OCI-M1 (cell line): ENCODE measurements at regions not wholly inside any gene's neighbourhood (a gene's known extent, or its start where the extent isn't known, plus 50 kb on each side); places are given as distances from the start of the nearest gene placed in this dataset.
A peak's percentile ranks its signal among the peaks of the same experiment; 100 is the strongest.

ENCODE experiments used
- DNase-seq: peaks from one replicate; lab custom pipeline; 2025; lab: John Stamatoyannopoulos, UW

- no peak for DNase-seq
Observed at GRCh38 chr4:23085249-23085568, 392.5 kb downstream of the GBA3 start.

- no peak for DNase-seq
Observed at GRCh38 chr4:23084559-23085248, 392.0 kb downstream of the GBA3 start.

GRCh38 chr4:23083391-23083790, 390.7 kb downstream of the GBA3 start:
- no peak for DNase-seq

DNA sequence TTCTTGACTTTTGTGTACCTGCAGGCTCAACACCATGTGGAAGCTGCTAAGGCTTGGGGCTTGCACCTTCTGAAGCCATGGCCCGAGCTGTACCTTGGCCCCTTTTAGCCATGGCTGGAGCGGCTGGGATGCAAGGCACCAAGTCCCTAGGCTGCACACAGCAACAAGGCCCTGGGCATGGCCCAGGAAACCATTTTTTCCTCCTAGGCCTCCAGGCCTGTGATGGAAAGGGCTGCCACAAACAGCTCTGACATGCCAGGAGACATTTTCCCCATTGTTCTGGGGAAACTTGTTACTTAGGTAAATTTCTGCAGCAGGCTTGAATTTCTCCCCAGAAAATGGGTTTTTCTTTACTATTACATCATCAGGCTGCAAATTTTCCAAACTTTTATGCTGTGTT, 387.4 kb downstream of the GBA3 start:
- DNase-seq, result peak; percentile 10

DNA sequence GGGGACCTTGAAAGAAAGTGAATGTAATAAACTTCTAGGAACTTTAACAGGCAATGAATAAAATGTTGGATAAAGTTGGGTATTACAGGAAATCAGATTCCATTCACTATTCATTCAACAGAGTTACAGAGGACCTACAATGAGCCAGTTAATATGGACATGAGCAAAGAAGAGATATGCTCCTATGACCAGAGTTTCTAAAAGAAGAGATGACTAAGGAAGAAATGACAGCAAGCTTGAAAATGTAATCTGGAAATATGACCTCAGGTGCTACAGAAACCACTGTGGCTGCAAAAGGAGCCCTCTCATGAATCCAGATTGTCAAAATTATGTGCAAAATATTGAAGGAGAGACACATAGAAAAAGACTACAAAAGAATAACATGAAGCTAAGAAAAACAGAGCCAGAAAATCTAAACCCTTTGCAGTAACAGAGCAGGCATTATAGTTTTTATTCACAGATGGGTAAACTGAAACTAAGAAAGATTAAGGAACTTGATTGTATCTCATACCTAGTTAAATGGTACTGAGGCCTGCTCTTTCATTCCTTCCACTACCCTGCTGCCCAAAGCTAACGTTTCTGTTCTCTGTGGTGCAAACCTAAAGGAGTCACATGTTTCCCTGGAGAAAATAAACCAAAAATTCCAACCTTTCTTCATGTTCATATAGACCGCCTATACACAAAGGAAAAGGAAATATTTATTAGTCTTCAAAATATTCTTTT, 378.3 kb downstream of the GBA3 start:
- peak; percentile 24 for DNase-seq

GRCh38 chr4:23068756-23069155, 376.0 kb downstream of the GBA3 start:
- DNase-seq, result no peak

- DNase-seq, result no peak
Observed at GRCh38 chr4:23068287-23068686, 375.6 kb downstream of the GBA3 start.

- no peak for DNase-seq
Observed at GRCh38 chr4:23062188-23062587, 369.5 kb downstream of the GBA3 start.

DNA sequence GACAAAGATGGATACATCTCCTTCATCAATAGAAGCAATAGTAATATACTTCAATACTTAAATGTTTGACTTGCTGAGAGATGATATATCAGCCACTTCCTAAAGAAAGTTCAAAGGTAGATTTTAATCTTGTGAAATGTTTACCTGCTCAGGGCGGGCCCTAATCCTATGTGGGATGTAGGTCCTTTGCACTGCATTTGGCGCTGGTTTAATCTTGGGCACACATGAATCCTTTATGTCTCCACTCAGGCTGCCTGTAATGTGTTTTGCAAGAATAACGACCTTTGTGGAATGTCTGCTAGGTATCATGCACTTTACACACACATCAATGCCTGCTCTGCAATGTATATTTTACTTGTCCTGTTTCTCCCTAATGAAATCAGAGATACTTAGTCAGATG, 368.7 kb downstream of the GBA3 start:
- DNase-seq, result no peak

DNA sequence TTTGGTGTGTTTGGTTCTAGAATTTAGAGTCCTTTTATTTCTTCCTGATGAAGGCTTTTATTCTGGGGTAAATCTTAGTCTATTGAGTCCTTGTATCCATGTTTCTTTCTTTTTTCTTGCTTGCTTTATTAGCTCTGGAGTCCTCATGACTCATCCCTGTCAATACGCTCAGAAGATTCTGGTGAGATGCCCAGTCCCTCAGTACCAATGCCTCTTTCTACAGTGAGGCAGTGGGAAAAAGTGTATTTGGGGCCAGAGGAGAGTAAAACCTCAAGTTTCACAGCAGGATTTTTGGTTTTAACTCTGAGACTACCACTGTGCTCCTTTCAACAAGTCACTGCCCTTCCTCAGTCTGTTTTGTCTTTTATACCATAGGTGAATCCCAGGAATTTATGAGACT, 368.0 kb downstream of the GBA3 start:
- no peak for DNase-seq

DNA sequence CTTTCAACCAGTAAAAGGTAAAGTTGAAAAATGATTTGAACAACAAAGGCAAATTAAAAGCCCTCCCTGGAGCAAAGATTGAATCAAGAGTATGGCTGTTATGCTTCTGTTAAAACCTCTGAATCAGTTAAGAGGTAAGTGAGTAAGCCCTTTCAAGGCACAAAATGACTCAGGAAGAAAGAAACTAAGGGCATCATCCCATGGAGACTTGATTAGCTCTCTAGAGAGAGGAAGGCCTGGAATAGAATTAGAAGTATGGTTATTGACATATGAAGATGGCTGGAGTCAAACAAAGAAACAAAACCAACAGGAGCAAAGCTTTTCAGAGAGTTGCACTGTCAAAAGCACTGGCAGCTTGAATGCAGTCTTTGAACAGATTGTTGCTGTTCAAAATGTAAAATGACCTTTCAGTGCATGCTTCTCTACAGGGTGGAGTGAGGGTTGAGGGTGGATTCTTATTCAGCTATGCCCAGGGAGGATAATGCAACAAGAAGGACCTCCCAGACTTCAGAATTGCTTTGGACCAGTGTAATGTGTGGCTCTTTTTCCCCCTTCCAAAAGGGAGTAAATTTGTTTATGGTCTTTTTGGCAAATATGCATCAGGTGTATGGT, 365.5 kb downstream of the GBA3 start:
- peak; percentile 3 for DNase-seq

DNA sequence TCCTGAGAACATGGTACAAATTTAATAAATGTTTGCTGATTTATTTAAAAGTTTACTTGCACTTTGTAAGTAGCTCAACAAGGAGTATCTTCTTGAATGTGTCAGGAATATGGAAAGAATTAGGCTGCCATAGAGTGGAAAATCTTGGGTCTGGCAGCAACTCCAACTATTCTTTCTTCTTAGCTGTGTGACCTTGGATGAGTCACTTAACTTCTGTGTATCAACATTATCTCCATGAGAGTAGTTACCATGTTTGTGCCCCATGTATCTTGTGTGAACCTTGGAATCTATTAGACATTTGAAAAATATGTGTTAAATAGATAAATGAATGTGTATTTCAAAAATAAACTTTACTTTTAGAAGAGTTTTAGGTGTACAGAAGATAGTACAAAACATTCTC, 348.8 kb downstream of the GBA3 start:
- no peak for DNase-seq

DNA sequence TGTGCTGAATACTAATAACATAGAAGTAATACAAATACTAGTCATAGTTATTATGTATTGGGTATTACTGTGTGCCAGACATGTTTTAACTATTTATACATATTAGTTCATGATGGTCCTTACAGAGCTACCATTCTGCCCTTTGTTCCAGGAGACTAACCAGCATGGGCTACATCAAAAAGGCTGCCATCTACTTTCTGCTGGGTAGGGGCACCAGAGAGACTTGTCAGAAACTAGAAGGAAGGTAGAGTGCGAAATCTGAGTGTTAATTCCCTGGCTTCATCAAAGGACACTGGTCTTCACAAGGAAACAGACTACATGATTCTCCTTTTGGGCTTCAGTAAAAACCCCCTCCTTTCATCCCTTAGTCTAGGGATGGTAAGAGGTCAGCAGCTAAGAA, 347.8 kb downstream of the GBA3 start:
- DNase-seq, result no peak

- peak; percentile 17 for DNase-seq
Observed at GRCh38 chr4:23039818-23040217, 347.1 kb downstream of the GBA3 start.

GRCh38 chr4:23038626-23039491, 346.1 kb downstream of the GBA3 start:
- peak; percentile 18 for DNase-seq

DNA sequence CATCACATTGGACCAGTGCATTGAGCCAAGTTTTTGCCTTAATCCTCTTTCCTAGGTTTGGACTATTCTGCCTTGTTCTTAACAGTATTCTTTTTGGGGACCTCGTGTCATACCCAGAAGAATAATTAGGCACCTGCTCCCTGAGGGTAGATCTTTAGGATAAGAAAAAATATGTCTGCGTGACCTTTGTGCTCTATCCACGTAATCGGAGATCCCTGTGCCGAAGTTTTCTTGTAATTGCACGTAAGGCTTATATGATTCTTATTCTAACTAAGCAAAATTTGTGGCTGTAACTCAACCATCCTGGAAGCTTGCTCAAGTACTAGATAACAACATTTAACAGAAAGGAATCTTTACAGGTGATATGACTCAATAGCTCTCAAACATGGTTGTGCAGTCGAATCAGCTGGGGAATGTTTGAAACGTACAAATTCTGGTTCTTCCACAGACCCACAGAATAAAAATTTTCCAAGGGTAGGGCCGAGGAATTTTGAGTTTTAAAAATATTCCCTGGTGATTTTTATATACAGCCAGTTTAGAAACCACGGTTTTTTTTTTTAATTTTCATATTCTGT, 344.3 kb downstream of the GBA3 start:
- no peak for DNase-seq

DNA sequence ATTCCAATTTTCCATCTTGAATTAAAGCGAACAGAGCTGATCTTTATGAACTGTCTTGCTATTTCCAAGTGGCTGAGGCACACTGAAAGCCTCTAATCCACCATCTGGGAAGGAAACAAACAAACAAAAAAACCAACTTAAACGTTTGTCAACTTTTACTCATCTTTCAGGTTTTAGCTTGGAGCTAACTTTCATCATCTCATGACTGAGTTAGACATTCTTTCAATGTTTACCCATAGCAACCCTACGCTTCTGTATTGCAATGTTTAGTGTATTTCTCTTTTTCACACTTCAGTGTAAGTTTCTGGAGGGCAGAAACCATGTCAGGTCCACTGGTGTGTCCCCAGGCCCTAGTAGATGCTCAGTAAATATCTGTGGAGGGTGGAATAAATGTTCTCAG, 343.8 kb downstream of the GBA3 start:
- DNase-seq, result no peak

DNA sequence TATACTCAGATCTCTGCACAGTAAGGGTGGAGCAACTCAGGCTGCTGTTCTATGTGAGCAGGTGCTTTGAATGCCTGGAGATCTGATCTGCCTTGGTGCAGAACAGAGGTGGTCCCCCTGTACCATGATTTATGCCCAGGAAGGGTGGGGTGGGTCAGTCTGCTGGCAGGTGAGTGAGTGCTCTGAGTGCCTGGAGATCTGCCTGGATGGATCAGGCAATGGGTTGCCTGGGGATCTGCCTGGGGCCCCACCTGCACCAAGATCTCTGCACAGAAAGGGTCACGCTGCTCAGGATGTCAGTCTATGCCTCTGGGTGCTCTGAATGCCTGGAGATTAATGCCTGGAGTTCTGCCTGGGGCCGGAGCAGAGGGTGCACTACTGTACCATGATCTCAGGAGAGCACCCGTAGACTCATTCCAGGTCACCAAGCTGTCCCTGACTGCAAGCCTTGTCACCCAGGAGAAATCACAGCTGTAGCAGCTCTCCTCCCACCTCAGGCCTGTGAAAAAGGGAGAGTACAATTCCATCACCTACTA, 342.9 kb downstream of the GBA3 start:
- DNase-seq, result no peak

DNA sequence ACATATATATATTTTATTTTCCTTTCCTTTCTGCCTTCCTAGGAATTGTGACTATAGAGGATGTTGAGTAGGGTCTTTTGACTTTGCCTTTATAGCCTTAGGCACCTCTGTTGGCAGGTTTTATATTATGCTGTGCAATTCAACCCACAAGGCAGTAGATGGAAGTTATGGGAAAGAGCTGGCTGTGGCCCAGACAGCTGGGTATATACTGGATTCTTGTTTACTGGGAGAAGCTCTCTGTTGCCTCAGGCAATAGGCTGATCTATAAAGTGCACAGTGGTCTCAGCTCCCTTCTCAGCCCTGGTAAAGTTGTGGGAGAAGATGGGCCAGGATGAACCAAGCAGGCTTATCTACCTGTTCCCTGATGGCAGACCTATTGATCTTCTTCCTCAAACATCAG, 342.0 kb downstream of the GBA3 start:
- no peak for DNase-seq

DNA sequence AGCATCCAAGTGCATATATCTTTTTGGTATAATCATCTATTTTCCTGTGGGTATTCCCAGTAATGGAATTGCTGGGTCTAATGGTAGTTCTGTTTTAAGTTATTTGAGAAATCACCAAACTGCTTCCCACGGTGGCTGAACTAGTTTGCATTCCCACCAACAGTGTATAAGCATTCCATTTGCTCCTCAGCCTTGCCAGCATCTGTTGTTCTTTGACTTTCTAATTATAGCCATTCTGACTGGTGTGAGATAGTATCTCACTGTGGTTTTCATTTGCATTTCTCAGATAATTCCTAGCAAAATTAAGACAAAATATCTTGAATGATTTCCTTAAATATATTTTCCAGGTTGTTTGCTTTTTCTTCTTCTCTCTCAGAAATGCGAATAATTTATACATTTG, 341.1 kb downstream of the GBA3 start:
- DNase-seq, result no peak

GRCh38 chr4:23028875-23029274, 336.1 kb downstream of the GBA3 start:
- DNase-seq, result peak; percentile 31

GRCh38 chr4:23023666-23024065, 330.9 kb downstream of the GBA3 start:
- DNase-seq, result no peak
